IMR-90 (cell line): ENCODE measurements at regions not wholly inside any gene's neighbourhood (a gene's known extent, or its start where the extent isn't known, plus 50 kb on each side); places are given as distances from the start of the nearest gene placed in this dataset.

ENCODE experiments used
- ATAC-seq: fragments of 200-7000 bp; cut with Tn5 transposase; 2 replicates; pipeline ENCODE4 v1.9.1; 2020; ENCODE audit warnings: low read depth, mild to moderate bottlenecking, moderate library complexity
- BruUV-seq: library from RNA; stranded (reverse); fragments of 400-500 nt; replicated peaks from 2 replicates; lab custom pipeline; 2021; lab: Mats Ljungman, UMichigan
- CTCF ChIA-PET: fragments of 300-600 bp; formaldehyde crosslinking; extraction: SDS; loops from one replicate; lab custom pipeline; 2021; ENCODE audit warnings: antibody characterized with exemption; lab: Yijun Ruan, JAX
- POLR2A ChIA-PET: fragments of 300-600 bp; sonication (Branson Sonifier 250); formaldehyde crosslinking; loops from one replicate; lab custom pipeline; 2022; ENCODE audit warnings: antibody characterized with exemption; ENCODE audit not compliant: unreplicated experiment; lab: Charles Lee
- DNase-seq: peaks from one replicate; pipeline ENCODE4 v3.0.0; 2013
- H2AFZ ChIP-seq: replicated peaks from 2 replicates; pipeline ENCODE3; 2013; ENCODE audit warnings: low read length, mild to moderate bottlenecking; ENCODE audit not compliant: poor library complexity
- H2AK5ac ChIP-seq: 2 replicates; pipeline ENCODE4 v1.6.1; 2013; ENCODE audit warnings: low read depth, low read length, inconsistent platforms
- H2AK9ac ChIP-seq: replicated peaks from 2 replicates; pipeline ENCODE3; 2013; ENCODE audit warnings: mild to moderate bottlenecking, low read depth, low read length, moderate library complexity; ENCODE audit not compliant: poor library complexity
- H2BK120ac ChIP-seq: 2 replicates; pipeline ENCODE4 v1.6.1; 2013; ENCODE audit warnings: low read depth, low read length, inconsistent platforms
- H2BK15ac ChIP-seq: 3 replicates; pipeline ENCODE4 v1.6.1; 2013; ENCODE audit warnings: low read depth, low read length, inconsistent platforms
- H2BK20ac ChIP-seq: 2 replicates; pipeline ENCODE4 v1.6.1; 2013; ENCODE audit warnings: low read depth, mild to moderate bottlenecking, inconsistent platforms, low read length, moderate library complexity
- H2BK5ac ChIP-seq: 2 replicates; pipeline ENCODE4 v1.6.1; 2013; ENCODE audit warnings: mild to moderate bottlenecking, low read depth, low read length, inconsistent platforms; ENCODE audit not compliant: poor library complexity, severe bottlenecking
- H3K14ac ChIP-seq: replicated peaks from 2 replicates; pipeline ENCODE4 v1.6.1; 2013; ENCODE audit warnings: low read depth, low read length, inconsistent platforms
- H3K18ac ChIP-seq: 2 replicates; pipeline ENCODE4 v1.6.1; 2013; ENCODE audit warnings: low read depth, low read length, control low read depth
- H3K23ac ChIP-seq: 2 replicates; pipeline ENCODE4 v1.6.1; 2013; ENCODE audit warnings: low read depth, low read length, inconsistent platforms
- H3K27ac ChIP-seq: 2 replicates; pipeline ENCODE4 v1.5.1; 2013; ENCODE audit warnings: mild to moderate bottlenecking, control low read depth, low read length; ENCODE audit not compliant: insufficient read depth
- H3K27me3 ChIP-seq: 2 replicates; pipeline ENCODE4 v1.6.1; 2013; ENCODE audit warnings: low read length; ENCODE audit not compliant: control insufficient read depth, insufficient read depth
- H3K36me3 ChIP-seq: 2 replicates; pipeline ENCODE4 v1.6.1; 2013; ENCODE audit warnings: low read length, mixed read lengths; ENCODE audit not compliant: control insufficient read depth, insufficient read depth
- H3K4ac ChIP-seq: 2 replicates; pipeline ENCODE4 v1.6.1; 2013; ENCODE audit warnings: low read depth, low read length, inconsistent platforms
- H3K4me1 ChIP-seq: 2 replicates; pipeline ENCODE4 v1.6.1; 2013; ENCODE audit warnings: low read length, mixed read lengths; ENCODE audit not compliant: control insufficient read depth, insufficient read depth
- H3K4me2 ChIP-seq: 2 replicates; pipeline ENCODE4 v1.6.1; 2013; ENCODE audit warnings: low read depth, mild to moderate bottlenecking, control low read depth, low read length, moderate library complexity
- H3K4me3 ChIP-seq: 2 replicates; pipeline ENCODE4 v1.5.1; 2013; ENCODE audit warnings: low read depth, mild to moderate bottlenecking, control low read depth, low read length, moderate library complexity; ENCODE audit not compliant: insufficient read depth
- H3K56ac ChIP-seq: 2 replicates; pipeline ENCODE4 v1.6.1; 2013; ENCODE audit warnings: low read length, inconsistent platforms; ENCODE audit not compliant: insufficient read depth; ENCODE audit errors: extremely low read depth
- H3K79me1 ChIP-seq, 2 experiments: 2 replicates each; pipeline ENCODE4 v1.6.1; 2013; ENCODE audit warnings: low read length in 2 of 2, inconsistent platforms in 1 of 2, low read depth in 1 of 2
- H3K9ac ChIP-seq: 2 replicates; pipeline ENCODE4 v1.6.1; 2013; ENCODE audit warnings: low read depth, low read length, control low read depth
- H3K9me1 ChIP-seq: 2 replicates; pipeline ENCODE4 v1.6.1; 2013; ENCODE audit warnings: low read length, inconsistent platforms; ENCODE audit not compliant: insufficient read depth
- H3K9me3 ChIP-seq: 2 replicates; pipeline ENCODE4 v1.6.1; 2013; ENCODE audit warnings: low read length; ENCODE audit not compliant: control insufficient read depth, insufficient read depth
- H4K20me1 ChIP-seq: 2 replicates; pipeline ENCODE4 v1.6.1; 2013; ENCODE audit warnings: low read length, inconsistent platforms; ENCODE audit not compliant: insufficient read depth
- H4K5ac ChIP-seq: 2 replicates; pipeline ENCODE4 v1.6.1; 2013; ENCODE audit warnings: mild to moderate bottlenecking, low read depth, low read length, control low read depth
- H4K8ac ChIP-seq, 2 experiments: 2 replicates each; pipeline ENCODE4 v1.6.1; 2013; ENCODE audit warnings: low read depth in 2 of 2, low read length in 2 of 2, control low read depth in 1 of 2, inconsistent platforms in 1 of 2
- H4K91ac ChIP-seq: 2 replicates; pipeline ENCODE4 v1.6.1; 2013; ENCODE audit warnings: low read depth, low read length, inconsistent platforms; ENCODE audit not compliant: insufficient read depth
- BHLHE40 ChIP-seq: fragments of 150-350 bp; IDR thresholded peaks from 2 replicates; pipeline ENCODE4 v1.6.1; 2016; ENCODE audit warnings: mild to moderate bottlenecking, low read depth, low read length
- MAFK ChIP-seq: IDR thresholded peaks from 2 replicates; pipeline ENCODE4 v1.6.1; 2012; ENCODE audit warnings: low read depth, low read length, improper control_type of control experiment
- MXI1 ChIP-seq: IDR thresholded peaks from 2 replicates; pipeline ENCODE4 v1.6.1; 2012; ENCODE audit warnings: low read depth, mild to moderate bottlenecking, low read length, moderate library complexity, borderline replicate concordance
- SMC3 ChIP-seq: fragments of 150-350 bp; IDR thresholded peaks from 2 replicates; pipeline ENCODE4 v1.6.1; 2016; ENCODE audit warnings: low read depth, mild to moderate bottlenecking, antibody characterized with exemption, low read length, moderate library complexity
- WGBS, 2 experiments: methylation state at CpG; one replicate each; pipeline versions ENCODE4 v1.1.5 to v1.1.7; 2013; ENCODE audit warnings: missing lambda C conversion rate in 2 of 2; ENCODE audit not compliant: insufficient read length in 1 of 2; ENCODE audit errors: extremely low coverage in 2 of 2; 5-methylcytosine and 5-hydroxymethylcytosine counted together
- dilution Hi-C: fragments of 300-500 bp; cut with HindIII; formaldehyde crosslinking; loops from one replicate; pipeline ENCODE4 v1.14.3; 2018; ENCODE audit warnings: low sequenced_read_pairs; ENCODE audit not compliant: unreplicated experiment
- in situ Hi-C: fragments of 300-500 bp; cut with MboI; formaldehyde crosslinking; loops from 3 replicates; pipeline ENCODE4 v1.14.3; 2019; ENCODE audit warnings: low sequenced_read_pairs, inconsistent platforms, mixed read lengths
- intact Hi-C: fragments of 100-400 bp; cut with micrococcal nuclease; formaldehyde crosslinking; loops from 2 replicates; pipeline ENCODE4 v1.10.0; 2022
- TF ChIP-seq, protein P1 (sequence below): fragments of 150-350 bp; IDR thresholded peaks from 2 replicates; pipeline ENCODE4 v1.6.1; 2017; ENCODE audit warnings: mild to moderate bottlenecking, antibody characterized with exemption, low read length, low read depth
- TF ChIP-seq, protein P2 (sequence below): fragments of 150-350 bp; IDR thresholded peaks from 2 replicates; pipeline ENCODE4 v1.6.1; 2016; ENCODE audit warnings: low read depth, mild to moderate bottlenecking, low read length, moderate library complexity, borderline replicate concordance

DNA sequence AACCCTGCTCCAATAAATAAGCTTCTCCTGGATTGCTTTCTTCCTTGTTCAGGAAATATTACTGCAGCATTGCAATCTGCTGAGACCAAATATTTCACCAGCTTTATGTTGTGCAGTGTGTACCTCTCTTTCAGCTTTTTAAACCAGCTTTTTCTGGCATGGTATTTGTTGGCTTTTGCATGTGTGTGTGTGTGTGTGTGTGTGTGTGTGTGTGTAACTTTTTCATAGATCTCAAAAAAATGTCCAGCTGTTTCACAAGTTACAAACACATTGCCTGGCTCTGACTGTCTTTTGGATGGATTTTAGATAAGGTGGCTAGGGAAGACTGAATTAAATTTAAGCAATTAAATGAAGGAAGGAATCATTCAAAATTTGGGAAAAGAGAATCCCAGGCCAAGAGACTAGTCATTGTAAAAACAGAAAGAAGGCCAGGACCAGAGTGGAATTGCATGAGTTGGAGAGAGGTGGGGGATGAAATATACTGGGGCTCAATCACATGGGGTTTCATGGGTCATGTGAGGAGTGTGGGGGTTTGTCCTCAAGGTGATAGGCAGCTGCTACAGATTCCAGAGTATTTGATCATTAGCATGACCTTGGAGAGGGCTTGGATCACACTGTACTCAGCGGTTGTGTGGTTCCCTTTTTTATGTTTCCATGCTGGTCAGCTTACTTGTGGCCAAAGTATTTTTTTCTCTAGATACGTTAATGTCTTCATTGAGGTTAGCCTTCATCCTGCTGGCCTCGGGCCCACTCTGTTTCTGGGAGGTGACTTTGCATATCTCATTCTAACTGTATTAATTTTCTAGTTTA lies 357.7 kb upstream of the BOD1L1 start:
- Histone ChIP-seq H4K5ac (peak overlapping the region; percentile 40; the same call in 1 of the 2 replicates), H2AK9ac (no peak overlapping the region), H2BK15ac (no peak overlapping the region), H3K27ac (no peak overlapping the region), H3K18ac (peak overlapping the region; percentile 74), H3K4me3 (no peak overlapping the region), H2AK5ac (peak overlapping the region; percentile 50; the same call in 1 of the 2 replicates), H3K4me2 (no peak overlapping the region), H2BK120ac (no peak overlapping the region), H3K9ac (no peak overlapping the region), H3K27me3 (peaks cover 9% of the 10 kb centered on the region), H3K4me1 (peaks cover 17% of the 10 kb centered on the region), H4K20me1 (no peaks in the 10 kb centered on the region), H4K91ac (no peak overlapping the region), H2BK20ac (peak overlapping the region; percentile 34; the same call in 1 of the 2 replicates), H3K23ac (no peak overlapping the region), H3K9me3 (no peaks in the 10 kb centered on the region), H3K9me1 (peaks cover 5% of the 10 kb centered on the region), H2BK5ac (no peak overlapping the region), H3K56ac (no peak overlapping the region), H3K4ac (no peak overlapping the region), H3K14ac (no peak overlapping the region), H4K8ac (peak overlapping the region in 1 of 2 experiments; percentile 24; a peak in 1 of 4 replicates), H2AFZ (no peak overlapping the region), H3K79me1 (no peaks in the 10 kb centered on the region), H3K36me3 (no peaks in the 10 kb centered on the region)
- no peak for ATAC-seq
- intact Hi-C loops (loop anchor here (5.0 to 10.0 kb wide), 2 partner anchors 78 to 110 kb away; no protein-coding TSS in a partner anchor), dilution Hi-C loops (no loop called here), in situ Hi-C loops (no loop called here)
- DNase-seq = peak; percentile 50
- no TSS peak for BruUV-seq
- POLR2A ChIA-PET = no interaction called here
- WGBS, 2 experiments = 80% methylated on average over 1 of the region's 3 CpGs; no CpG with 5 or more reads in 1 of the 2 experiments
- TF ChIP-seq SMC3 (no peak), MAFK (no peak), MXI1 (no peak), BHLHE40 (no peak)
- TF ChIP-seq, protein P1, sequence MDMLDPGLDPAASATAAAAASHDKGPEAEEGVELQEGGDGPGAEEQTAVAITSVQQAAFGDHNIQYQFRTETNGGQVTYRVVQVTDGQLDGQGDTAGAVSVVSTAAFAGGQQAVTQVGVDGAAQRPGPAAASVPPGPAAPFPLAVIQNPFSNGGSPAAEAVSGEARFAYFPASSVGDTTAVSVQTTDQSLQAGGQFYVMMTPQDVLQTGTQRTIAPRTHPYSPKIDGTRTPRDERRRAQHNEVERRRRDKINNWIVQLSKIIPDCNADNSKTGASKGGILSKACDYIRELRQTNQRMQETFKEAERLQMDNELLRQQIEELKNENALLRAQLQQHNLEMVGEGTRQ = peak; percentile 58; the same call in 1 of the 2 replicates
- TF ChIP-seq, protein P2, sequence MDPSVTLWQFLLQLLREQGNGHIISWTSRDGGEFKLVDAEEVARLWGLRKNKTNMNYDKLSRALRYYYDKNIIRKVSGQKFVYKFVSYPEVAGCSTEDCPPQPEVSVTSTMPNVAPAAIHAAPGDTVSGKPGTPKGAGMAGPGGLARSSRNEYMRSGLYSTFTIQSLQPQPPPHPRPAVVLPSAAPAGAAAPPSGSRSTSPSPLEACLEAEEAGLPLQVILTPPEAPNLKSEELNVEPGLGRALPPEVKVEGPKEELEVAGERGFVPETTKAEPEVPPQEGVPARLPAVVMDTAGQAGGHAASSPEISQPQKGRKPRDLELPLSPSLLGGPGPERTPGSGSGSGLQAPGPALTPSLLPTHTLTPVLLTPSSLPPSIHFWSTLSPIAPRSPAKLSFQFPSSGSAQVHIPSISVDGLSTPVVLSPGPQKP = no peak
- CTCF ChIA-PET = interaction anchor here (0.6 kb wide), 1 partner anchor 318 kb away, joined by 3 read pairs; no protein-coding TSS in a partner anchor
